ENCODE measurements at regions not wholly inside any gene's neighbourhood (a gene's known extent, or its start where the extent isn't known, plus 50 kb on each side); places are given as distances from the start of the nearest gene placed in this dataset.
"Not testable (repeated sequence)": the region's sequence is repeated elsewhere in the genome, so short reads cannot be mapped to it uniquely, and the experiment has no call there.

DNA sequence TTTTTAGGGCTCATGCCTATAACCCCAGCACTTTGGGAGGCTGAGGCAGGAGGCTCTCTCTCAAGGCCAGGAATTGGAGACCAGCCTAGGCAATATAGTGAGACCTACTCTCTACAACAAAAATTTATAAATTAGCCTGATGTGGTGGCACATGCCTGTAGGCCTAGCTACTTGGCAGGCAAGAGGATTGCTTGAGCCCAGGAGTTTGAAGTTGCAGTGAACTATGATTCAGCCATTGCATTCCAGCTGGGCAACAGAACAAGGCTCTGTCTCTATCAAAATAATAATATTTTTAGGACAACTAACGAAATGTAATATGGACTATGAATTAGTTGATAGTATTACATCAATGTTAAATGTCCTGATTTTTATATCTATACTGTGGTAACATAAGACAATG, 68.8 kb upstream of the ARID1A start:
- Histone ChIP-seq H3K27me3 (replicated peaks in 2 of 5; ENCODE audit: control insufficient read depth in 4 of 5, insufficient read depth in 5 of 5, low read length in 4 of 5) (no peaks in the 10 kb centered on the region), H3K27ac (ENCODE audit: insufficient read depth in 1 of 2, low read depth in 1 of 2, low read length in 2 of 2, poor library complexity in 1 of 2, severe bottlenecking in 2 of 2) (no peak overlapping the region), H3K4me1 (ENCODE audit: control extremely low read depth in 1 of 4, control insufficient read depth in 4 of 4, insufficient read depth in 4 of 4, low read length in 3 of 4) (peaks cover 0 to 35% (median 10%) of the 10 kb centered on the region in 4 experiments), H3K4me3 (ENCODE audit: control insufficient read depth in 1 of 7, extremely low read depth in 1 of 7, insufficient read depth in 4 of 7, low read depth in 2 of 7, low read length in 6 of 7) (no peak overlapping the region), H3K9me3 (ENCODE audit: control extremely low read depth in 1 of 5, control insufficient read depth in 4 of 5, insufficient read depth in 2 of 5, low read depth in 1 of 5, low read length in 4 of 5) (no peaks in the 10 kb centered on the region), H3K36me3 (ENCODE audit: control insufficient read depth in 4 of 4, insufficient read depth in 4 of 4, low read length in 3 of 4) (no peaks in the 10 kb centered on the region)
- no CpG with 5 or more reads among the region's 1 CpG for WGBS (ENCODE audit: insufficient coverage)
- no peak for DNase-seq
- POLR2A ChIA-PET = no interaction called here
- CTCF ChIA-PET = interaction anchor here (0.6 to 1.1 kb wide), 2 partner anchors 12 to 64 kb away, joined by 3 read pairs; no protein-coding TSS in a partner anchor

- ChIA-PET CTCF (interaction anchor here (1.0 to 1.4 kb wide), 3 partner anchors 13 to 253 kb away, joined by 3 to 7 read pairs (median 4); no protein-coding TSS in a partner anchor), POLR2A (interaction anchor here (0.5 kb wide), 1 partner anchor 54 kb away, joined by 4 read pairs; no protein-coding TSS in a partner anchor)
- Histone ChIP-seq H3K9me3 (ENCODE audit: control extremely low read depth in 1 of 5, control insufficient read depth in 4 of 5, insufficient read depth in 2 of 5, low read depth in 1 of 5, low read length in 4 of 5) (no peaks in the 10 kb centered on the region), H3K4me3 (ENCODE audit: control insufficient read depth in 1 of 7, extremely low read depth in 1 of 7, insufficient read depth in 4 of 7, low read depth in 2 of 7, low read length in 6 of 7) (peak overlapping the region in 2 of 7 experiments; percentile 48 to 49), H3K27me3 (replicated peaks in 2 of 5; ENCODE audit: control insufficient read depth in 4 of 5, insufficient read depth in 5 of 5, low read length in 4 of 5) (no peaks in the 10 kb centered on the region), H3K27ac (ENCODE audit: insufficient read depth in 1 of 2, low read depth in 1 of 2, low read length in 2 of 2, poor library complexity in 1 of 2, severe bottlenecking in 2 of 2) (peak overlapping the region; percentile 50 to 73), H3K4me1 (ENCODE audit: control extremely low read depth in 1 of 4, control insufficient read depth in 4 of 4, insufficient read depth in 4 of 4, low read length in 3 of 4) (peaks cover 0 to 35% (median 10%) of the 10 kb centered on the region in 4 experiments), H3K36me3 (ENCODE audit: control insufficient read depth in 4 of 4, insufficient read depth in 4 of 4, low read length in 3 of 4) (no peaks in the 10 kb centered on the region)
- peak; percentile 29 to 74 (median 72) for DNase-seq
- 0% methylated on average over 1 of the region's 3 CpGs for WGBS (ENCODE audit: insufficient coverage)
Observed at GRCh38 chr1:26627954-26628353, 67.9 kb upstream of the ARID1A start.

GRCh38 chr1:26630634-26631033, 65.2 kb upstream of the ARID1A start:
- POLR2A ChIA-PET = no interaction called here
- CTCF ChIA-PET = interaction anchor here (2.2 kb wide), 1 partner anchor 47 kb away, joined by 9 read pairs; no protein-coding TSS in a partner anchor
- no peak for DNase-seq
- WGBS (ENCODE audit: insufficient coverage) = 93% methylated on average over 2 of the region's 3 CpGs
- Histone ChIP-seq H3K4me1 (ENCODE audit: control extremely low read depth in 1 of 4, control insufficient read depth in 4 of 4, insufficient read depth in 4 of 4, low read length in 3 of 4) (peaks cover 0 to 35% (median 10%) of the 10 kb centered on the region in 4 experiments), H3K4me3 (ENCODE audit: control insufficient read depth in 1 of 7, extremely low read depth in 1 of 7, insufficient read depth in 4 of 7, low read depth in 2 of 7, low read length in 6 of 7) (no peak overlapping the region), H3K27me3 (replicated peaks in 2 of 5; ENCODE audit: control insufficient read depth in 4 of 5, insufficient read depth in 5 of 5, low read length in 4 of 5) (no peaks in the 10 kb centered on the region), H3K27ac (ENCODE audit: insufficient read depth in 1 of 2, low read depth in 1 of 2, low read length in 2 of 2, poor library complexity in 1 of 2, severe bottlenecking in 2 of 2) (no peak overlapping the region), H3K36me3 (ENCODE audit: control insufficient read depth in 4 of 4, insufficient read depth in 4 of 4, low read length in 3 of 4) (no peaks in the 10 kb centered on the region), H3K9me3 (ENCODE audit: control extremely low read depth in 1 of 5, control insufficient read depth in 4 of 5, insufficient read depth in 2 of 5, low read depth in 1 of 5, low read length in 4 of 5) (no peaks in the 10 kb centered on the region)

GRCh38 chr1:26635800-26636199, 60.0 kb upstream of the ARID1A start:
- H3K36me3 ChIP-seq (ENCODE audit: control insufficient read depth in 4 of 4, insufficient read depth in 4 of 4, low read length in 3 of 4); H3K4me3 ChIP-seq (ENCODE audit: control insufficient read depth in 1 of 7, extremely low read depth in 1 of 7, insufficient read depth in 4 of 7, low read depth in 2 of 7, low read length in 6 of 7); H3K9me3 ChIP-seq (ENCODE audit: control extremely low read depth in 1 of 5, control insufficient read depth in 4 of 5, insufficient read depth in 2 of 5, low read depth in 1 of 5, low read length in 4 of 5); H3K27ac ChIP-seq (ENCODE audit: insufficient read depth in 1 of 2, low read depth in 1 of 2, low read length in 2 of 2, poor library complexity in 1 of 2, severe bottlenecking in 2 of 2); H3K4me1 ChIP-seq (ENCODE audit: control extremely low read depth in 1 of 4, control insufficient read depth in 4 of 4, insufficient read depth in 4 of 4, low read length in 3 of 4); DNase-seq; POLR2A ChIA-PET; H3K27me3 ChIP-seq (replicated peaks in 2 of 5; ENCODE audit: control insufficient read depth in 4 of 5, insufficient read depth in 5 of 5, low read length in 4 of 5): not testable (repeated sequence)
- CTCF ChIA-PET = interaction anchor here (1.1 to 1.2 kb wide), 2 partner anchors 41 to 55 kb away, joined by 3 to 4 read pairs; no protein-coding TSS in a partner anchor
- 100% methylated on average over 1 of the region's 3 CpGs for WGBS (ENCODE audit: insufficient coverage)

- Histone ChIP-seq H3K27me3 (replicated peaks in 2 of 5; ENCODE audit: control insufficient read depth in 4 of 5, insufficient read depth in 5 of 5, low read length in 4 of 5) (no peaks in the 10 kb centered on the region), H3K4me3 (ENCODE audit: control insufficient read depth in 1 of 7, extremely low read depth in 1 of 7, insufficient read depth in 4 of 7, low read depth in 2 of 7, low read length in 6 of 7) (no peak overlapping the region), H3K36me3 (ENCODE audit: control insufficient read depth in 4 of 4, insufficient read depth in 4 of 4, low read length in 3 of 4) (no peaks in the 10 kb centered on the region), H3K9me3 (ENCODE audit: control extremely low read depth in 1 of 5, control insufficient read depth in 4 of 5, insufficient read depth in 2 of 5, low read depth in 1 of 5, low read length in 4 of 5) (no peaks in the 10 kb centered on the region), H3K27ac (ENCODE audit: insufficient read depth in 1 of 2, low read depth in 1 of 2, low read length in 2 of 2, poor library complexity in 1 of 2, severe bottlenecking in 2 of 2) (no peak overlapping the region), H3K4me1 (ENCODE audit: control extremely low read depth in 1 of 4, control insufficient read depth in 4 of 4, insufficient read depth in 4 of 4, low read length in 3 of 4) (no peaks in the 10 kb centered on the region)
- ChIA-PET POLR2A (no interaction called here), CTCF (no interaction called here)
- whole genome bisulfite sequencing (ENCODE audit: insufficient coverage) = no CpG with 5 or more reads among the region's 1 CpG
- no peak for DNase-seq
Observed at GRCh38 chr1:26645734-26646133, 50.1 kb upstream of the ARID1A start.
